ENCODE measurements at regions not wholly inside any gene's neighbourhood (a gene's known extent, or its start where the extent isn't known, plus 50 kb on each side); places are given as distances from the start of the nearest gene placed in this dataset.

- peaks cover 15% of the 10 kb centered on the region for H3K9me3 Mint-ChIP-seq
- no peaks in the 10 kb centered on the region for H3K27me3 Mint-ChIP-seq (ENCODE audit: low read depth)
- peak overlapping the region; percentile 89 for H3K27ac Mint-ChIP-seq
- H3K4me3 Mint-ChIP-seq: no peak overlapping the region
- peaks cover 53% of the 10 kb centered on the region for H3K4me1 Mint-ChIP-seq
- H3K36me3 Mint-ChIP-seq: peaks cover 1% of the 10 kb centered on the region
- no peak for DNase-seq (ENCODE audit: low spot score in 2 of 2, unreplicated experiment in 2 of 2)
- TF ChIP-seq CTCF (IDR thresholded peaks at IDR 0.05; ENCODE audit: unreplicated experiment): no peak
Observed at GRCh38 chr12:90029317-90029716, 320.7 kb upstream of the ATP2B1 start.

GRCh38 chr12:90028635-90029051 is 320.0 kb upstream of the ATP2B1 start:
- no peak for DNase-seq (ENCODE audit: low spot score in 2 of 2, unreplicated experiment in 2 of 2)
- Mint-ChIP-seq H3K36me3 (peaks cover 2% of the 10 kb centered on the region), H3K9me3 (peaks cover 11% of the 10 kb centered on the region), H3K4me3 (no peak overlapping the region), H3K27ac (peak overlapping the region; percentile 89), H3K27me3 (ENCODE audit: low read depth) (no peaks in the 10 kb centered on the region), H3K4me1 (peaks cover 58% of the 10 kb centered on the region)
- no peak for TF ChIP-seq CTCF (IDR thresholded peaks at IDR 0.05; ENCODE audit: unreplicated experiment)

GRCh38 chr12:90027889-90028634 is 319.4 kb upstream of the ATP2B1 start:
- no peak for DNase-seq (ENCODE audit: low spot score in 2 of 2, unreplicated experiment in 2 of 2)
- Mint-ChIP-seq H3K27me3 (ENCODE audit: low read depth) (no peaks in the 10 kb centered on the region), H3K36me3 (peaks cover 2% of the 10 kb centered on the region), H3K4me1 (peaks cover 62% of the 10 kb centered on the region), H3K27ac (peak overlapping the region; percentile 89), H3K9me3 (peaks cover 5% of the 10 kb centered on the region), H3K4me3 (peak overlapping the region; percentile 4)
- no peak for TF ChIP-seq CTCF (IDR thresholded peaks at IDR 0.05; ENCODE audit: unreplicated experiment)

GRCh38 chr12:90027041-90027440 is 318.4 kb upstream of the ATP2B1 start:
- Mint-ChIP-seq H3K4me3 (no peak overlapping the region), H3K27me3 (ENCODE audit: low read depth) (no peaks in the 10 kb centered on the region), H3K36me3 (peaks cover 2% of the 10 kb centered on the region), H3K27ac (peak overlapping the region; percentile 91), H3K9me3 (peaks cover 4% of the 10 kb centered on the region), H3K4me1 (peaks cover 62% of the 10 kb centered on the region)
- DNase-seq (ENCODE audit: low spot score in 2 of 2, unreplicated experiment in 2 of 2): no peak
- TF ChIP-seq CTCF (IDR thresholded peaks at IDR 0.05; ENCODE audit: unreplicated experiment): no peak

- Mint-ChIP-seq H3K4me1 (peaks cover 57% of the 10 kb centered on the region), H3K36me3 (peaks cover 2% of the 10 kb centered on the region), H3K9me3 (peaks cover 4% of the 10 kb centered on the region), H3K27me3 (ENCODE audit: low read depth) (no peaks in the 10 kb centered on the region), H3K4me3 (no peak overlapping the region), H3K27ac (peak overlapping the region; percentile 91)
- TF ChIP-seq CTCF (IDR thresholded peaks at IDR 0.05; ENCODE audit: unreplicated experiment): no peak
- DNase-seq (ENCODE audit: low spot score in 2 of 2, unreplicated experiment in 2 of 2): no peak
Observed at GRCh38 chr12:90026516-90026915, 317.9 kb upstream of the ATP2B1 start.

Measured in mesothelial cell of epicardium (in vitro differentiated cells).